Epithelial cell of proximal tubule (primary cell): ENCODE measurements at regions not wholly inside any gene's neighbourhood (a gene's known extent, or its start where the extent isn't known, plus 50 kb on each side); places are given as distances from the start of the nearest gene placed in this dataset.

Experiments
- DNase-seq: peaks from one replicate; pipeline ENCODE4 v3.0.0-alpha.2; 2011; ENCODE audit warnings: low read depth
- H3K4me3 ChIP-seq: 2 replicates; pipeline ENCODE4 v1.5.1; 2011; ENCODE audit warnings: low read depth, mild to moderate bottlenecking, low read length
- CTCF ChIP-seq: conservative IDR thresholded peaks from 2 replicates; pipeline ENCODE4 v1.5.1; 2012; ENCODE audit warnings: low read depth, mild to moderate bottlenecking, low read length

GRCh38 chr5:115735108-115735998 is 81.1 kb downstream of the CDO1 start:
- TF ChIP-seq CTCF = no peak

GRCh38 chr5:115733607-115734006 is 82.9 kb downstream of the CDO1 start:
- no peak overlapping the region for H3K4me3 ChIP-seq
- no peak for DNase-seq
- TF ChIP-seq CTCF = no peak

More at GRCh38 chr5:115735108-115735998, 81.1 kb downstream of the CDO1 start:
- H3K4me3 ChIP-seq = no peak overlapping the region
- DNase-seq = no peak

- DNase-seq = no peak
- TF ChIP-seq CTCF = no peak
- H3K4me3 ChIP-seq = no peak overlapping the region
Observed at GRCh38 chr5:115732026-115732425, 84.4 kb downstream of the CDO1 start.

GRCh38 chr5:115725522-115725921 is 90.9 kb downstream of the CDO1 start:
- H3K4me3 ChIP-seq = no peak overlapping the region
- DNase-seq = no peak
- TF ChIP-seq CTCF = no peak

GRCh38 chr5:115723220-115723619 is 93.2 kb downstream of the CDO1 start:
- TF ChIP-seq CTCF = no peak
- no peak overlapping the region for H3K4me3 ChIP-seq
- no peak for DNase-seq

GRCh38 chr5:115720888-115721287 is 95.1 kb upstream of the TMED7 start:
- DNase-seq = no peak
- no peak for TF ChIP-seq CTCF
- no peak overlapping the region for H3K4me3 ChIP-seq

- TF ChIP-seq CTCF = no peak
- no peak for DNase-seq
- H3K4me3 ChIP-seq = no peak overlapping the region
Observed at GRCh38 chr5:115718927-115719326, 93.1 kb upstream of the TMED7 start.
